ENCODE measurements at regions not wholly inside any gene's neighbourhood (a gene's known extent, or its start where the extent isn't known, plus 50 kb on each side); places are given as distances from the start of the nearest gene placed in this dataset.
"Not testable (repeated sequence)": the region's sequence is repeated elsewhere in the genome, so short reads cannot be mapped to it uniquely, and the experiment has no call there.

- not testable (repeated sequence) for H3K4me3 ChIP-seq (ENCODE audit: low read depth in 1 of 2, low read length in 2 of 2); H3K27ac ChIP-seq (ENCODE audit: low read depth in 2 of 2, low read length in 1 of 2); H3K9me3 ChIP-seq (ENCODE audit: control insufficient read depth in 2 of 2, insufficient read depth in 1 of 2, low read depth in 1 of 2, low read length in 1 of 2); H3K27me3 ChIP-seq (ENCODE audit: control insufficient read depth in 1 of 2, insufficient read depth in 2 of 2, low read length in 2 of 2); H3K36me3 ChIP-seq (ENCODE audit: control insufficient read depth in 2 of 2, insufficient read depth in 2 of 2, low read length in 1 of 2); H3K4me1 ChIP-seq (ENCODE audit: control insufficient read depth in 2 of 2, insufficient read depth in 2 of 2, low read length in 1 of 2)
- no CpG with 5 or more reads among the region's 1 CpG for WGBS, 2 donors
Observed at GRCh38 chr1:149415373-149415772, 59.5 kb upstream of the NBPF19 start.

GRCh38 chr1:149418782-149419181 lies 56.1 kb upstream of the NBPF19 start:
- H3K4me1 ChIP-seq (ENCODE audit: control insufficient read depth in 2 of 2, insufficient read depth in 2 of 2, low read length in 1 of 2); H3K36me3 ChIP-seq (ENCODE audit: control insufficient read depth in 2 of 2, insufficient read depth in 2 of 2, low read length in 1 of 2); H3K4me3 ChIP-seq (ENCODE audit: low read depth in 1 of 2, low read length in 2 of 2); H3K27ac ChIP-seq (ENCODE audit: low read depth in 2 of 2, low read length in 1 of 2); H3K9me3 ChIP-seq (ENCODE audit: control insufficient read depth in 2 of 2, insufficient read depth in 1 of 2, low read depth in 1 of 2, low read length in 1 of 2); H3K27me3 ChIP-seq (ENCODE audit: control insufficient read depth in 1 of 2, insufficient read depth in 2 of 2, low read length in 2 of 2): not testable (repeated sequence)
- 95 to 98% methylated on average over 3 of the region's 3 CpGs for WGBS, 2 donors

- H3K36me3 ChIP-seq (ENCODE audit: control insufficient read depth in 2 of 2, insufficient read depth in 2 of 2, low read length in 1 of 2); H3K9me3 ChIP-seq (ENCODE audit: control insufficient read depth in 2 of 2, insufficient read depth in 1 of 2, low read depth in 1 of 2, low read length in 1 of 2); H3K4me1 ChIP-seq (ENCODE audit: control insufficient read depth in 2 of 2, insufficient read depth in 2 of 2, low read length in 1 of 2); H3K4me3 ChIP-seq (ENCODE audit: low read depth in 1 of 2, low read length in 2 of 2); H3K27ac ChIP-seq (ENCODE audit: low read depth in 2 of 2, low read length in 1 of 2); H3K27me3 ChIP-seq (ENCODE audit: control insufficient read depth in 1 of 2, insufficient read depth in 2 of 2, low read length in 2 of 2): not testable (repeated sequence)
- 67% methylated on average over 5 of the region's 5 CpGs for WGBS, 2 donors
Observed at GRCh38 chr1:149423122-149423521, 51.7 kb upstream of the NBPF19 start.

All from esophagus (tissue), 2 donors.